OCI-LY3 (cell line): ENCODE measurements at regions not wholly inside any gene's neighbourhood (a gene's known extent, or its start where the extent isn't known, plus 50 kb on each side); places are given as distances from the start of the nearest gene placed in this dataset.

Experiments
- EZH2phosphoT487 ChIP-seq: fragments of 200-600 bp; shearing (Covaris generic); IDR thresholded peaks from 2 replicates; pipeline ENCODE4 v1.6.1; 2018; ENCODE audit warnings: antibody characterized with exemption, mixed run types, low read depth
- TF ChIP-seq, protein P1 (sequence below): fragments of 200-600, 300-600 bp; sonication (generic); IDR thresholded peaks from 2 replicates; pipeline ENCODE4 v1.5.1; 2014; ENCODE audit warnings: antibody characterized with exemption, low read length, low read depth

DNA sequence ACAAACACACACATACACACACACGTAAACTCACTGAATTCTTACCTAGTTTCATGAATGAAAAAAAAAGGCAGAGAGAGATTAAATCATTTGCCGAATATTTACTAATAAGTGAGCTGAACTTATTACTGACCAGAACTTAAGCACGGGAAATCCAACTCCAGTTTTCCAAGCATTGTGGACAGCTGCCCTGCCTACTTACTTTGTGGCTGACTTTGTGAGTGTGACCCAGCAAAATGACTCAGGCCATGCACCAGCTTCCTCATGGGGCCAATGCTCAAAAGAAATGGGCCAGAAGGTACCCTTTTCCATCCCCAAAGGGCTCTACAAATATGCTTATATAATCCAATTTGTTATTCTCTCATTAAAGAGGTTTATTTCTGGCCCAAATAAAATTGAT is 87.4 kb upstream of the RHOBTB1 start:
- TF ChIP-seq, protein P1, sequence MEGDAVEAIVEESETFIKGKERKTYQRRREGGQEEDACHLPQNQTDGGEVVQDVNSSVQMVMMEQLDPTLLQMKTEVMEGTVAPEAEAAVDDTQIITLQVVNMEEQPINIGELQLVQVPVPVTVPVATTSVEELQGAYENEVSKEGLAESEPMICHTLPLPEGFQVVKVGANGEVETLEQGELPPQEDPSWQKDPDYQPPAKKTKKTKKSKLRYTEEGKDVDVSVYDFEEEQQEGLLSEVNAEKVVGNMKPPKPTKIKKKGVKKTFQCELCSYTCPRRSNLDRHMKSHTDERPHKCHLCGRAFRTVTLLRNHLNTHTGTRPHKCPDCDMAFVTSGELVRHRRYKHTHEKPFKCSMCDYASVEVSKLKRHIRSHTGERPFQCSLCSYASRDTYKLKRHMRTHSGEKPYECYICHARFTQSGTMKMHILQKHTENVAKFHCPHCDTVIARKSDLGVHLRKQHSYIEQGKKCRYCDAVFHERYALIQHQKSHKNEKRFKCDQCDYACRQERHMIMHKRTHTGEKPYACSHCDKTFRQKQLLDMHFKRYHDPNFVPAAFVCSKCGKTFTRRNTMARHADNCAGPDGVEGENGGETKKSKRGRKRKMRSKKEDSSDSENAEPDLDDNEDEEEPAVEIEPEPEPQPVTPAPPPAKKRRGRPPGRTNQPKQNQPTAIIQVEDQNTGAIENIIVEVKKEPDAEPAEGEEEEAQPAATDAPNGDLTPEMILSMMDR, result no peak
- TF ChIP-seq EZH2phosphoT487, result no peak
